Progenitor cell of endocrine pancreas (in vitro differentiated cells): ENCODE measurements at regions not wholly inside any gene's neighbourhood (a gene's known extent, or its start where the extent isn't known, plus 50 kb on each side); places are given as distances from the start of the nearest gene placed in this dataset.

Experiments used
- DNase-seq: peaks from one replicate; pipeline ENCODE4 v3.0.0; 2021; ENCODE audit warnings: low spot score; ENCODE audit not compliant: unreplicated experiment
- H3K27ac Mint-ChIP-seq: 2 replicates; pipeline ENCODE4 v1.8.0; 2021; ENCODE audit warnings: mild to moderate bottlenecking, moderate library complexity, mixed read lengths
- H3K27me3 Mint-ChIP-seq: 2 replicates; pipeline ENCODE4 v1.8.0; 2021; ENCODE audit warnings: mixed read lengths
- H3K36me3 Mint-ChIP-seq: 2 replicates; pipeline ENCODE4 v1.8.0; 2022; ENCODE audit warnings: mixed read lengths; ENCODE audit not compliant: insufficient read depth
- H3K4me1 Mint-ChIP-seq: 2 replicates; pipeline ENCODE4 v1.8.0; 2021; ENCODE audit warnings: low read depth, mixed read lengths
- H3K4me3 Mint-ChIP-seq: 2 replicates; pipeline ENCODE4 v1.8.0; 2021; ENCODE audit warnings: low read depth, mild to moderate bottlenecking, moderate library complexity, mixed read lengths
- H3K9me3 Mint-ChIP-seq: 2 replicates; pipeline ENCODE4 v1.8.0; 2021; ENCODE audit warnings: low read depth, mixed read lengths
- CTCF ChIP-seq: fragments of 200-600 bp; sonication (generic); IDR thresholded peaks from one replicate; pipeline ENCODE4 v1.5.0; 2021; ENCODE audit warnings: antibody characterized with exemption, mild to moderate bottlenecking; ENCODE audit not compliant: unreplicated experiment

GRCh38 chr7:81245353-81245752 is 326.5 kb upstream of the SEMA3C start:
- no peaks in the 10 kb centered on the region for H3K27me3 Mint-ChIP-seq
- no peak overlapping the region for H3K27ac Mint-ChIP-seq
- H3K4me1 Mint-ChIP-seq: no peaks in the 10 kb centered on the region
- peaks cover 13% of the 10 kb centered on the region for H3K9me3 Mint-ChIP-seq
- no peaks in the 10 kb centered on the region for H3K36me3 Mint-ChIP-seq
- TF ChIP-seq CTCF: no peak
- no peak for DNase-seq
- H3K4me3 Mint-ChIP-seq: no peak overlapping the region

- no peak overlapping the region for H3K4me3 Mint-ChIP-seq
Observed at GRCh38 chr7:81244224-81244623, 325.4 kb upstream of the SEMA3C start.

GRCh38 chr7:81236560-81236959 is 317.7 kb upstream of the SEMA3C start:
- Mint-ChIP-seq H3K27me3 (no peaks in the 10 kb centered on the region), H3K9me3 (no peaks in the 10 kb centered on the region), H3K4me3 (no peak overlapping the region), H3K27ac (no peak overlapping the region), H3K36me3 (no peaks in the 10 kb centered on the region), H3K4me1 (no peaks in the 10 kb centered on the region)
- DNase-seq: no peak
- TF ChIP-seq CTCF: no peak

More at GRCh38 chr7:81244224-81244623, 325.4 kb upstream of the SEMA3C start:
- H3K36me3 Mint-ChIP-seq: no peaks in the 10 kb centered on the region
- TF ChIP-seq CTCF: no peak
- peaks cover 13% of the 10 kb centered on the region for H3K9me3 Mint-ChIP-seq
- H3K4me1 Mint-ChIP-seq: no peaks in the 10 kb centered on the region
- H3K27ac Mint-ChIP-seq: no peak overlapping the region
- no peaks in the 10 kb centered on the region for H3K27me3 Mint-ChIP-seq
- no peak for DNase-seq

DNA sequence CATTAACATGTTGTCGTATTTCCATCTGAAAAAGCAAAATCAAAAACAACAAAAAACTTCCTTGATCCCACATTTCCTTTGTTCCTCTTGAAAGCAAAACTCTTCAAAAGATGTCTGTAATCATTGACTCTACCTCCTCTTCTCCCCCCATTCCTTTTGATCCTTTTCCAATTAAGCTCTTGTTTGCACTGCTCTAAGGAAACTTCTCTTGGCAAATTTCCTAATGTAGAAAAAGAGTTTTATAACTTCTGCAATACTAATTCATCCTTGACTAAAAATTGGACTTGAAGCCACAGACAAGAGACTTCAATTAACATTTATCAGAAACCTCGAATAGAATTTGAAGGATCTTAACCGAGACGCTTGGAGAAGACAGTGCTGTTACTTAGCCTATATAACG is 317.1 kb upstream of the SEMA3C start:
- H3K27me3 Mint-ChIP-seq: no peaks in the 10 kb centered on the region
- no peak for TF ChIP-seq CTCF
- no peak overlapping the region for H3K4me3 Mint-ChIP-seq
- no peaks in the 10 kb centered on the region for H3K9me3 Mint-ChIP-seq
- H3K36me3 Mint-ChIP-seq: no peaks in the 10 kb centered on the region
- H3K27ac Mint-ChIP-seq: no peak overlapping the region
- no peaks in the 10 kb centered on the region for H3K4me1 Mint-ChIP-seq
- no peak for DNase-seq

GRCh38 chr7:81234896-81235295 is 316.0 kb upstream of the SEMA3C start:
- DNase-seq: no peak
- Mint-ChIP-seq H3K27ac (no peak overlapping the region), H3K9me3 (no peaks in the 10 kb centered on the region), H3K4me3 (no peak overlapping the region), H3K36me3 (no peaks in the 10 kb centered on the region), H3K4me1 (no peaks in the 10 kb centered on the region), H3K27me3 (no peaks in the 10 kb centered on the region)
- no peak for TF ChIP-seq CTCF
